CD4-positive, alpha-beta memory T cell (primary cell): ENCODE measurements at regions not wholly inside any gene's neighbourhood (a gene's known extent, or its start where the extent isn't known, plus 50 kb on each side); places are given as distances from the start of the nearest gene placed in this dataset.
"Not testable (repeated sequence)": the region's sequence is repeated elsewhere in the genome, so short reads cannot be mapped to it uniquely, and the experiment has no call there.

ENCODE experiments used
- CTCF ChIA-PET: fragments of 350-600 bp; sonication (Branson Sonifier 250); formaldehyde crosslinking; loops from one replicate; lab custom pipeline; 2021; ENCODE audit warnings: inconsistent platforms; ENCODE audit not compliant: partially characterized antibody; lab: Charles Lee
- POLR2A ChIA-PET: fragments of 350-600 bp; sonication (Branson Sonifier 250); formaldehyde crosslinking; loops from one replicate; lab custom pipeline; 2021; ENCODE audit not compliant: partially characterized antibody; lab: Charles Lee
- DNase-seq, 5 donors: peaks; one replicate each; pipeline versions ENCODE4 v3.0.0 to v3.0.0-alpha.2; 2020 to 2022; ENCODE audit warnings: mixed read lengths in 1 of 5
- H3K27ac ChIP-seq: one replicate; pipeline ENCODE4 v1.7.0; 2013; ENCODE audit warnings: low read depth, low read length
- H3K27me3 ChIP-seq: 2 replicates; pipeline ENCODE4 v1.7.0; 2013; ENCODE audit warnings: mild to moderate bottlenecking, low read length, moderate library complexity; ENCODE audit not compliant: insufficient read depth
- H3K36me3 ChIP-seq: 2 replicates; pipeline ENCODE4 v1.7.0; 2013; ENCODE audit warnings: mild to moderate bottlenecking, low read length, moderate library complexity; ENCODE audit not compliant: insufficient read depth
- H3K4me1 ChIP-seq: 2 replicates; pipeline ENCODE4 v1.7.0; 2013; ENCODE audit warnings: mild to moderate bottlenecking, low read length, moderate library complexity; ENCODE audit not compliant: insufficient read depth
- H3K4me3 ChIP-seq, 2 donors: one replicate each; pipeline ENCODE4 v1.7.0; 2013; ENCODE audit warnings: low read length in 2 of 2, mild to moderate bottlenecking in 1 of 2
- H3K9me3 ChIP-seq, 2 donors: one replicate each; pipeline ENCODE4 v1.7.0; 2013; ENCODE audit warnings: low read length in 2 of 2, control low read depth in 1 of 2; ENCODE audit not compliant: control insufficient read depth in 1 of 2
- H3K27ac Mint-ChIP-seq, 7 donors: one replicate each; pipeline ENCODE4 v1.8.0; 2020 to 2021; ENCODE audit warnings: mixed read lengths in 7 of 7, mild to moderate bottlenecking in 6 of 7, inconsistent platforms in 3 of 7, moderate library complexity in 3 of 7
- H3K27me3 Mint-ChIP-seq, 2 donors: one replicate each; pipeline ENCODE4 v1.8.0; 2020 to 2021; ENCODE audit warnings: mixed read lengths in 2 of 2
- H3K36me3 Mint-ChIP-seq, 2 donors: one replicate each; pipeline ENCODE4 v1.8.0; 2020 to 2021; ENCODE audit warnings: mixed read lengths in 2 of 2, inconsistent platforms in 1 of 2, mild to moderate bottlenecking in 1 of 2
- H3K4me1 Mint-ChIP-seq, 4 donors: one replicate each; pipeline ENCODE4 v1.8.0; 2020 to 2021; ENCODE audit warnings: mixed read lengths in 4 of 4, mild to moderate bottlenecking in 1 of 4
- H3K4me3 Mint-ChIP-seq, 8 donors: one replicate each; pipeline ENCODE4 v1.8.0; 2020 to 2021; ENCODE audit warnings: mixed read lengths in 8 of 8, mild to moderate bottlenecking in 7 of 8, moderate library complexity in 6 of 8, inconsistent platforms in 3 of 8
- H3K9me3 Mint-ChIP-seq, 8 donors: one replicate each; pipeline ENCODE4 v1.8.0; 2020 to 2021; ENCODE audit warnings: mixed read lengths in 8 of 8, mild to moderate bottlenecking in 5 of 8, inconsistent platforms in 3 of 8, moderate library complexity in 1 of 8
- intact Hi-C: fragments of 100-400 bp; cut with micrococcal nuclease; formaldehyde crosslinking; loops from one replicate; pipeline ENCODE4 v1.15.1; 2023

DNA sequence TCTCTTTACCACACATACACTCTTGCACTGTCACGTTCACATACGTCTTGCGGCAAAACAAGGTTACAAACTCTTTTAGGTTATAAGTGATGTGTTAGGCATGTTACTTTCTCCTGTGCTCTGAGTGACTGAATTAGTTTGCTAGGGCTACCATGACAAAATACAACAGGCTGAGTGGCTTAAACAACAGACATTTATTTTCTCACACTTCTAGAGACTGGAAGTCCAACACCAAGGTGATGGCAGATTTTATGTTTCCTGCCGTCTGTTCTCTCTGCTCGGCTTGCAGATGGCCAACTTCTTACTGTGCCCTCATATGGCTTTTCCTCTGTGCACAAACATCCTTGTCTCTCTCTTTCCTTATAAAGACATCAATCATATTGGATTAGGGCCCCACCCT is 1224.3 kb upstream of the TENM3 start:
- CTCF ChIA-PET: no interaction called here

DNA sequence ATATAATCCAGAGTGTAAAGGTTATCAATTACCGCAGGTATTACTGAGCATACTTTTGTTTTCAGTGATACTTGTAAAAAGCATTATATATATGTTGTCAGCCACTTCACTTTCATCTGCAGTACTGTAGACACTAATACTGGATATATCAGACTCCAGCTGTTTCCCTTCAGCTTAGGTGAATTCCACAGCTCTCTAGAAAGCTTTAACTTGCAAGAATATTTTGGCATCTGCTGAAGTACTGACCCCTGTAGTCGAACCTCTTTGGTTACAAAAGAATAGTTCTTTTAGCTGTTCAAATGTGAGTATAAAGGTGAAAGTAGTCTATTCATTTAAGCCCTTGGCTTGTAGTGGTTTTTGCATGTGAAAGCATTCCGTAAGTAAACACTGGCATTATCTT is 1222.7 kb upstream of the TENM3 start:
- peaks cover 7 to 20% (median 13%) of the 10 kb centered on the region in 8 donors for H3K9me3 Mint-ChIP-seq
- H3K36me3 ChIP-seq: no peaks in the 10 kb centered on the region
- no peaks in the 10 kb centered on the region for H3K4me1 ChIP-seq
- no peaks in the 10 kb centered on the region for H3K36me3 Mint-ChIP-seq
- intact Hi-C loops: no loop called here
- no peaks in the 10 kb centered on the region for H3K27me3 Mint-ChIP-seq
- H3K27ac Mint-ChIP-seq: no peak overlapping the region
- ChIA-PET POLR2A (no interaction called here), CTCF (no interaction called here)
- H3K9me3 ChIP-seq: no peaks in the 10 kb centered on the region
- DNase-seq: no peak
- no peaks in the 10 kb centered on the region for H3K27me3 ChIP-seq
- H3K4me3 ChIP-seq: no peak overlapping the region
- H3K4me1 Mint-ChIP-seq: no peaks in the 10 kb centered on the region
- no peak overlapping the region for H3K4me3 Mint-ChIP-seq
- no peak overlapping the region for H3K27ac ChIP-seq

More for the DNA sequence above, 1224.3 kb upstream of the TENM3 start:
- no peak overlapping the region for H3K4me3 ChIP-seq
- H3K27ac ChIP-seq: no peak overlapping the region
- Mint-ChIP-seq H3K27me3 (no peaks in the 10 kb centered on the region), H3K4me3 (no peak overlapping the region), H3K4me1 (no peaks in the 10 kb centered on the region), H3K36me3 (no peaks in the 10 kb centered on the region), H3K9me3 (peaks cover 4 to 22% (median 12%) of the 10 kb centered on the region in 8 donors), H3K27ac (no peak overlapping the region)
- DNase-seq: no peak
- no peaks in the 10 kb centered on the region for H3K4me1 ChIP-seq
- intact Hi-C loops: no loop called here
- no peaks in the 10 kb centered on the region for H3K9me3 ChIP-seq
- POLR2A ChIA-PET: no interaction called here
- H3K36me3 ChIP-seq: no peaks in the 10 kb centered on the region
- H3K27me3 ChIP-seq: no peaks in the 10 kb centered on the region

DNA sequence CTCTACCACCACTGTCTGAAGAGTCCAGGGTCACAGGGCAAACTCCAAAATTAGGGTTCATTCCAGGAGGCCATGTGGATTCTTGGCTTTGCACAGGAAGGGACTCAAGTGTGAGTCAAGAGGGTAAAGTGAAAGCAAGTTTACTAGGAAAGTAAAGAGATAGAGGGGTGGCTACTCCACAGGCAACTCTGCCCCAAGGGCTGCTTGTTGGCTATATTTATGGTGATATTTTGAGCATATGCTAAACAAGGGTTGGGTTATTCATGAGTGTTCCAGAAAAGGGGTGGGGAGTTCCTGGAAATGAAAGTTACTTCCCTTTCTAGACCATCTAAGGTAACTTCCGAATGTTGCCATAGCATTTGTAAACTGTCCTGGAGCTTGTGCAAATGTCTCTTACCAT is 1222.0 kb upstream of the TENM3 start:
- Mint-ChIP-seq H3K27ac (no peak overlapping the region), H3K4me3 (no peak overlapping the region), H3K4me1 (no peaks in the 10 kb centered on the region), H3K27me3 (no peaks in the 10 kb centered on the region), H3K9me3 (peaks cover 7 to 20% (median 13%) of the 10 kb centered on the region in 8 donors), H3K36me3 (no peaks in the 10 kb centered on the region)
- Histone ChIP-seq H3K27me3 (no peaks in the 10 kb centered on the region), H3K27ac (no peak overlapping the region), H3K9me3 (no peaks in the 10 kb centered on the region), H3K4me1 (no peaks in the 10 kb centered on the region), H3K36me3 (no peaks in the 10 kb centered on the region), H3K4me3 (no peak overlapping the region)
- intact Hi-C loops: no loop called here
- ChIA-PET CTCF (no interaction called here), POLR2A (no interaction called here)
- DNase-seq: no peak

DNA sequence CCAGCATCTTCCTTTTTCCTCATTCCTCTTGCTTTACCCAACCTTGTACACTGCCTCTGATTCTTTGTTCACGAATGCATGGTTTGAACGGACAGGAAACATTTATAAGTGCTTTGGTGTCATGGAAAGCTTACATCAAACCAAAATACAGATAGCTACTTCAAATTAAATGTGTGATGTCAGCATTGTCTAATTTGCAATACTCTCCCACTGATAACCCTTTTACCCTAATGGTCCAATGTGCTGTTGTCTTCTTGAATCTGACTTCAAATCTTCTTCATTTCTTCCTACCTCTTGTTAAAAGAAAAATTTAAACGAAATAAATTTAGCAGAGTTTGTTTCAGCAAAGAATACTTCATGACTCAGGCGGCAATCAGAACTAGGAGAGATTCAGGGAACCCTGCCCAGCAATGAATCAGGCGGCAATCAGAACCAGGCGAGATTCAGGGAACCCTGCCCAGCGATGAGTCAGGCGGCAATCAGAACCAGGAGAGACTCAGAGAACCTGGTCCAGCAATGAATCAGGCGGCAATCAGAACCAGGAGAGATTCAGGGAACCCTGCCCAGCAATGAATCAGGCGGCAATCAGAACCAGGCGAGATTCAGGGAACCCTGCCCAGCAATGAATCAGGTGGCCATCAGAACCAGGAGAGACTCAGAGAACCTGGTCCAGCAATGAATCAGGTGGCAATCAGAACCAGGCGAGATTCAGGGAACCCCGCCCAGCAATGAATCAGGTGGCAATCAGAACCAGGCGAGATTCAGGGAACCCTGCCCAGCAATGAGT is 1212.9 kb upstream of the TENM3 start:
- H3K4me1 ChIP-seq, DNase-seq: not testable (repeated sequence)

DNA sequence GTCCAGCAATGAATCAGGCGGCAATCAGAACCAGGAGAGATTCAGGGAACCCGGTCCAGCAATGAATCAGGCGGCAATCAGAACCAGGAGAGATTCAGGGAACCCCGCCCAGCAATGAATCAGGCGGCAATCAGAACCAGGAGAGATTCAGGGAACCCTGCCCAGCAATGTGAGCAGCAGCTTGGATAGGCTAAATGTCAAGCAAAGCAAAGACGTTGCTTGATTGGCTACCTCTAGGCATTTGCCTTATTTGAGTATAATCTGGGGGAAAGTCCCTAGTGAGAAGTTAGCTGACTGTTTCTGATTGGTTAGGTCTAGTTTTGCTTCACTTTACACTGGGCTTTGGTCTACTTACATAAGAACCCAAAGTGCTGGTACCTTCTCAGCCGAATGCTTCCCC is 1212.2 kb upstream of the TENM3 start:
- Mint-ChIP-seq H3K9me3 (peaks cover 3 to 21% (median 7%) of the 10 kb centered on the region in 8 donors), H3K4me1 (no peaks in the 10 kb centered on the region), H3K36me3 (no peaks in the 10 kb centered on the region), H3K4me3 (no peak overlapping the region), H3K27ac (no peak overlapping the region), H3K27me3 (no peaks in the 10 kb centered on the region)
- H3K4me1 ChIP-seq: no peaks in the 10 kb centered on the region
- no peak for DNase-seq
- CTCF ChIA-PET: no interaction called here
- no peak overlapping the region for H3K27ac ChIP-seq
- POLR2A ChIA-PET: no interaction called here
- intact Hi-C loops: no loop called here
- no peaks in the 10 kb centered on the region for H3K27me3 ChIP-seq
- H3K36me3 ChIP-seq: no peaks in the 10 kb centered on the region
- H3K4me3 ChIP-seq: no peak overlapping the region
- H3K9me3 ChIP-seq: no peaks in the 10 kb centered on the region

More for the DNA sequence above, 1212.9 kb upstream of the TENM3 start:
- POLR2A ChIA-PET, H3K27ac Mint-ChIP-seq, H3K27me3 ChIP-seq, H3K4me1 Mint-ChIP-seq, H3K27ac ChIP-seq, H3K36me3 ChIP-seq, H3K4me3 Mint-ChIP-seq, H3K4me3 ChIP-seq, H3K9me3 ChIP-seq, intact Hi-C loops, H3K36me3 Mint-ChIP-seq, CTCF ChIA-PET, H3K27me3 Mint-ChIP-seq: not testable (repeated sequence)
- H3K9me3 Mint-ChIP-seq: peaks cover 0 to 21% (median 7%) of the 10 kb centered on the region in 8 donors

DNA sequence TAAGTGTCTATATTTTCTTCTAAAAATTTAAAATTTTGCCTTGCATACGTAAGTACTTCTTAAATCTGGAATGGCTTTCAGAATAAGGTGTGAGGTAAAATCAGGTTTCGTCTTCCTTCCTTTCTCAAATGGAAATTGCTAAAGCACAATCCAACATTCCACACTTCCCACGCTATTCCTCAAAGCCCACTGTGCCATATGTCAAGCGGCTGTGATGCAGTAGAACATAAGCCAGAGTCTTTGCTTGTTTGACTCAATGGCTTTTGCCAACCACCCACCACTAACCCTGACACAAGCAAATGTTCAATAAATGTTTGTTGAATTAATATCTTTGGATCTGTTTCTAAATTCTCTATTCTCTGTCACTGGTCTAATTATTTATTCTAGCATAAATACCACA is 1199.7 kb upstream of the TENM3 start:
- no peaks in the 10 kb centered on the region for H3K27me3 ChIP-seq
- H3K27ac ChIP-seq: no peak overlapping the region
- Mint-ChIP-seq H3K27ac (no peak overlapping the region), H3K4me3 (no peak overlapping the region), H3K36me3 (no peaks in the 10 kb centered on the region), H3K4me1 (no peaks in the 10 kb centered on the region), H3K9me3 (peaks cover 0 to 9% (median 7%) of the 10 kb centered on the region in 8 donors), H3K27me3 (no peaks in the 10 kb centered on the region)
- intact Hi-C loops: no loop called here
- no peaks in the 10 kb centered on the region for H3K4me1 ChIP-seq
- ChIA-PET POLR2A (no interaction called here), CTCF (no interaction called here)
- H3K9me3 ChIP-seq: no peaks in the 10 kb centered on the region
- H3K4me3 ChIP-seq: no peak overlapping the region
- DNase-seq: no peak
- no peaks in the 10 kb centered on the region for H3K36me3 ChIP-seq

DNA sequence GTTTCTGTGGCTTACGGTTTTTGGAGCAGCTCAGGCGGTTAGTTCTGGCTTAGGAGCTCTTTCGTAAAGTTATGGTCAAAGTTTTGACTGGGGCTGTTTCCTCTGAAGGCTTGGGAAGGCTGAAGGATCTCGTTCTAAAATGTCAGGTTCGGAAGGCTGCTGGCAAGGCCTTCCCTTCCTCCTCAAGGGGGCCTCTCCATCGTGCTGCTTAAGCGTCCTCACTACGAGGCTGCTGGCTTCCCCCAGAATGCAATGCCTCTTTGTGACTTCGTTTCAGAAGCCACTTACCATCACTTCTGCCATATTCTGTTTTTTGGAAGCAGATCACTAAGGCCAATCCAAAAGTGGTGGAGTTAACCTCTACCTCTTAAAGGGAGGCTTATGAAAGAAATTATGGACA is 1196.4 kb upstream of the TENM3 start:
- H3K4me3 Mint-ChIP-seq: no peak overlapping the region
- no peaks in the 10 kb centered on the region for H3K36me3 Mint-ChIP-seq
- H3K9me3 Mint-ChIP-seq: peaks cover 0 to 9% (median 5%) of the 10 kb centered on the region in 8 donors
- intact Hi-C loops: no loop called here
- no peaks in the 10 kb centered on the region for H3K4me1 Mint-ChIP-seq
- Histone ChIP-seq H3K4me3 (no peak overlapping the region), H3K4me1 (no peaks in the 10 kb centered on the region), H3K36me3 (no peaks in the 10 kb centered on the region), H3K27me3 (no peaks in the 10 kb centered on the region), H3K27ac (no peak overlapping the region), H3K9me3 (no peaks in the 10 kb centered on the region)
- H3K27me3 Mint-ChIP-seq: no peaks in the 10 kb centered on the region
- CTCF ChIA-PET: no interaction called here
- no peak for DNase-seq
- H3K27ac Mint-ChIP-seq: no peak overlapping the region
- POLR2A ChIA-PET: no interaction called here
